ENCODE measurements at regions not wholly inside any gene's neighbourhood (a gene's known extent, or its start where the extent isn't known, plus 50 kb on each side); places are given as distances from the start of the nearest gene placed in this dataset.

DNA sequence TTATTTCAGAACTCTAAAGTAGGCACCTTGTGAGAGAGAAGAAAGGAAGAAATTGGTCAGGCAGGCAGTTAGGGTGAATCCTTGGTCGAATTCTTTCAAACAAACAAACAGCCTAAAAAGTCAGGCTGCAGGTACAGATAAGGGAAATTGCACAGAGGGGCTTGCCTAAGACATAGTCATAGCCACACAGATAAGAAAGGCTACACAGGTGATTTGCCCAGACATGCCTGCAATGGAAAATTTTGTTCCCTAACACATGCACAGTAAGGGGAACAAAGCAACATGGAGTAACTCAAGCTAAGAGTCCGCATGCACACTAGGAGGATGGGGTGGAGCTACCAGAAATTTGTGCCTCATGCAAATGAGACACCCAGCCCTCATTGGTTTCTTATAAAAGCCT is 91.4 kb upstream of the TUSC7 start:
- Histone ChIP-seq H2AK5ac (ENCODE audit: low read depth, low read length) (no peak overlapping the region), H3K27me3 (ENCODE audit: control insufficient read depth, insufficient read depth, low read length) (no peaks in the 10 kb centered on the region), H3K36me3 (ENCODE audit: control insufficient read depth, insufficient read depth, low read length) (no peaks in the 10 kb centered on the region), H2AK9ac (replicated peaks; ENCODE audit: low read depth, low read length, poor library complexity) (no peak overlapping the region), H3K9me3 (ENCODE audit: control insufficient read depth, insufficient read depth, low read length) (no peaks in the 10 kb centered on the region), H3K27ac (ENCODE audit: insufficient read depth, low read length) (no peak overlapping the region), H4K5ac (ENCODE audit: low read depth, low read length) (no peak overlapping the region), H2BK5ac (ENCODE audit: low read depth, low read length, poor library complexity, severe bottlenecking) (no peak overlapping the region), H4K20me1 (ENCODE audit: insufficient read depth, low read length) (no peaks in the 10 kb centered on the region), H2BK15ac (ENCODE audit: low read depth, low read length) (no peak overlapping the region), H3K18ac (ENCODE audit: low read depth, low read length) (no peak overlapping the region), H4K8ac (ENCODE audit: low read depth in 2 of 2, low read length in 2 of 2) (no peak overlapping the region), H3K4ac (ENCODE audit: low read depth, low read length) (no peak overlapping the region), H3K14ac (replicated peaks; ENCODE audit: low read depth, low read length) (no peak overlapping the region), H4K91ac (ENCODE audit: insufficient read depth, low read depth, low read length) (no peak overlapping the region), H3K4me3 (ENCODE audit: insufficient read depth, low read depth, low read length) (no peak overlapping the region), H2BK120ac (ENCODE audit: low read depth, low read length) (no peak overlapping the region), H2BK20ac (ENCODE audit: low read depth, low read length) (no peak overlapping the region), H3K9me1 (ENCODE audit: insufficient read depth, low read length) (no peaks in the 10 kb centered on the region), H3K23ac (ENCODE audit: low read depth, low read length) (no peak overlapping the region), H3K4me2 (ENCODE audit: low read depth, low read length) (no peak overlapping the region), H2AFZ (replicated peaks; ENCODE audit: low read length, poor library complexity) (no peak overlapping the region), H3K79me1 (ENCODE audit: low read depth in 1 of 2, low read length in 2 of 2) (no peaks in the 10 kb centered on the region), H3K56ac (ENCODE audit: extremely low read depth, insufficient read depth, low read length) (no peak overlapping the region), H3K9ac (ENCODE audit: low read depth, low read length) (no peak overlapping the region), H3K4me1 (ENCODE audit: control insufficient read depth, insufficient read depth, low read length) (no peaks in the 10 kb centered on the region)
- POLR2A ChIA-PET (ENCODE audit: unreplicated experiment) = no interaction called here
- BruUV-seq (replicated peaks) = no TSS peak
- in situ Hi-C loops (cut with MboI; ENCODE audit: low sequenced_read_pairs) (no loop called here), intact Hi-C loops (cut with micrococcal nuclease) (no loop called here), dilution Hi-C loops (cut with HindIII; ENCODE audit: low sequenced_read_pairs, unreplicated experiment) (no loop called here)
- TF ChIP-seq, protein P1, sequence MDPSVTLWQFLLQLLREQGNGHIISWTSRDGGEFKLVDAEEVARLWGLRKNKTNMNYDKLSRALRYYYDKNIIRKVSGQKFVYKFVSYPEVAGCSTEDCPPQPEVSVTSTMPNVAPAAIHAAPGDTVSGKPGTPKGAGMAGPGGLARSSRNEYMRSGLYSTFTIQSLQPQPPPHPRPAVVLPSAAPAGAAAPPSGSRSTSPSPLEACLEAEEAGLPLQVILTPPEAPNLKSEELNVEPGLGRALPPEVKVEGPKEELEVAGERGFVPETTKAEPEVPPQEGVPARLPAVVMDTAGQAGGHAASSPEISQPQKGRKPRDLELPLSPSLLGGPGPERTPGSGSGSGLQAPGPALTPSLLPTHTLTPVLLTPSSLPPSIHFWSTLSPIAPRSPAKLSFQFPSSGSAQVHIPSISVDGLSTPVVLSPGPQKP (IDR thresholded peaks at IDR 0.05; ENCODE audit: borderline replicate concordance, low read depth, low read length) = no peak
- TF ChIP-seq MXI1 (IDR thresholded peaks at IDR 0.05; ENCODE audit: borderline replicate concordance, low read depth, low read length) (no peak), CEBPB (IDR thresholded peaks at IDR 0.05; ENCODE audit: low read depth, low read length) (no peak), RAD21 (IDR thresholded peaks at IDR 0.05; ENCODE audit: low read length) (no peak), USF2 (IDR thresholded peaks at IDR 0.05; ENCODE audit: low read depth, low read length) (no peak), RCOR1 (IDR thresholded peaks at IDR 0.05; ENCODE audit: insufficient replicate concordance, low read length) (no peak)
- CTCF ChIA-PET = no interaction called here
- no CpG with 5 or more reads among the region's 2 CpGs for WGBS, 2 experiments (ENCODE audit: extremely low coverage in 2 of 2, insufficient read length in 1 of 2)
- ATAC-seq (ENCODE audit: low read depth) = no peak
- no peak for DNase-seq
